ENCODE measurements at regions not wholly inside any gene's neighbourhood (a gene's known extent, or its start where the extent isn't known, plus 50 kb on each side); places are given as distances from the start of the nearest gene placed in this dataset.
A peak's percentile ranks its signal among the peaks of the same experiment; 100 is the strongest.

GRCh38 chr13:50198508-50198907, 183.3 kb downstream of the KCNRG start:
- ATAC-seq: no peak
- peak in 1 of 4 donors; percentile 16 for DNase-seq
- Histone ChIP-seq H3K27me3 (no peaks in the 10 kb centered on the region), H3K9me3 (no peaks in the 10 kb centered on the region), H3K4me1 (no peaks in the 10 kb centered on the region), H3K36me3 (replicated peaks in 1 of 2; ENCODE audit: insufficient read depth in 1 of 2, low read depth in 2 of 2) (no peaks in the 10 kb centered on the region), H3K27ac (no peak overlapping the region), H3K4me3 (no peak overlapping the region)
- TF ChIP-seq POLR2A (IDR thresholded peaks at IDR 0.05) (no peak), CTCF (IDR thresholded peaks at IDR 0.05) (no peak)
- intact Hi-C loops (cut with DNase I): no loop called here
- 51 to 60% methylated on average over 2 of the region's 2 CpGs for WGBS, 2 donors

GRCh38 chr13:50200569-50200968, 185.3 kb downstream of the KCNRG start:
- H3K4me3 ChIP-seq: no peak overlapping the region
- no peak for ATAC-seq
- H3K9me3 ChIP-seq: no peaks in the 10 kb centered on the region
- intact Hi-C loops (cut with DNase I): no loop called here
- 78 to 83% methylated on average over 3 of the region's 3 CpGs for WGBS, 2 donors
- DNase-seq: no peak
- no peaks in the 10 kb centered on the region for H3K27me3 ChIP-seq
- H3K27ac ChIP-seq: peak overlapping the region in 1 of 4 donors; percentile 9
- no peak for TF ChIP-seq CTCF (IDR thresholded peaks at IDR 0.05)
- TF ChIP-seq POLR2A (IDR thresholded peaks at IDR 0.05): no peak
- no peaks in the 10 kb centered on the region for H3K36me3 ChIP-seq (replicated peaks in 1 of 2; ENCODE audit: insufficient read depth in 1 of 2, low read depth in 2 of 2)
- no peaks in the 10 kb centered on the region for H3K4me1 ChIP-seq

GRCh38 chr13:50200988-50201387, 185.7 kb downstream of the KCNRG start:
- no peaks in the 10 kb centered on the region for H3K27me3 ChIP-seq
- ATAC-seq (no peak), DNase-seq (peak in 3 of 4 donors; percentile 15 to 17 (median 16))
- intact Hi-C loops (cut with DNase I): no loop called here
- H3K4me1 ChIP-seq: no peaks in the 10 kb centered on the region
- no peak overlapping the region for H3K4me3 ChIP-seq
- 71 to 75% methylated on average over 3 of the region's 3 CpGs for WGBS, 2 donors
- TF ChIP-seq CTCF (IDR thresholded peaks at IDR 0.05): no peak
- no peak for TF ChIP-seq POLR2A (IDR thresholded peaks at IDR 0.05)
- H3K36me3 ChIP-seq (replicated peaks in 1 of 2; ENCODE audit: insufficient read depth in 1 of 2, low read depth in 2 of 2): no peaks in the 10 kb centered on the region
- no peaks in the 10 kb centered on the region for H3K9me3 ChIP-seq
- H3K27ac ChIP-seq: no peak overlapping the region

GRCh38 chr13:50202485-50202884, 187.2 kb downstream of the KCNRG start:
- WGBS, 2 donors: 87 to 88% methylated on average over 4 of the region's 4 CpGs
- intact Hi-C loops (cut with DNase I): no loop called here
- ATAC-seq: no peak

More at GRCh38 chr13:50202485-50202884, 187.2 kb downstream of the KCNRG start:
- H3K27me3 ChIP-seq: no peaks in the 10 kb centered on the region
- H3K27ac ChIP-seq: no peak overlapping the region
- TF ChIP-seq POLR2A (IDR thresholded peaks at IDR 0.05) (no peak), CTCF (IDR thresholded peaks at IDR 0.05) (no peak)
- no peaks in the 10 kb centered on the region for H3K9me3 ChIP-seq
- no peaks in the 10 kb centered on the region for H3K36me3 ChIP-seq (replicated peaks in 1 of 2; ENCODE audit: insufficient read depth in 1 of 2, low read depth in 2 of 2)
- H3K4me1 ChIP-seq: no peaks in the 10 kb centered on the region
- DNase-seq: no peak
- H3K4me3 ChIP-seq: no peak overlapping the region

Data from body of pancreas (tissue), 4 donors.